ENCODE measurements at regions not wholly inside any gene's neighbourhood (a gene's known extent, or its start where the extent isn't known, plus 50 kb on each side); places are given as distances from the start of the nearest gene placed in this dataset.

DNA sequence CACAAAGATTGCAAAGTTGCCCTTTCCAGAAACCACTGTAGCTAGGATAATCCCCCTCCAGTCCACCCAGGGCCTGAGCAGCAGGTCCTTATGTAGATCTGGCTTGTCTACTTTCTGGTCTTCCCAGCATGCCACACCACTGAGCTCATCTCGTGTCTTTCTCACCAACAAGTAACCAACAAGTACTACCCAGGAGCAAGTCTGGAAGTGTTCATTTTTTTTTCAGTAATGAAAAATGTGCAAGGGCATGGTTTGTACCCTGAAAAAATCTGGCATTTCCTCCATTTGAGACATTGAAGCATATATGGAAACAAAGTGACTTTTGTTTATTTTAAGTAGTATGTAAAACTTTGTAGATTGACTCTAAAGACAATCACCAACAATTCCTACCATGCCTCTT, 120.8 kb downstream of the INHBA start:
- no peak for TF ChIP-seq POLR2AphosphoS5 (IDR thresholded peaks at IDR 0.05; ENCODE audit: low read depth, low read length)
- TF ChIP-seq, protein P1, sequence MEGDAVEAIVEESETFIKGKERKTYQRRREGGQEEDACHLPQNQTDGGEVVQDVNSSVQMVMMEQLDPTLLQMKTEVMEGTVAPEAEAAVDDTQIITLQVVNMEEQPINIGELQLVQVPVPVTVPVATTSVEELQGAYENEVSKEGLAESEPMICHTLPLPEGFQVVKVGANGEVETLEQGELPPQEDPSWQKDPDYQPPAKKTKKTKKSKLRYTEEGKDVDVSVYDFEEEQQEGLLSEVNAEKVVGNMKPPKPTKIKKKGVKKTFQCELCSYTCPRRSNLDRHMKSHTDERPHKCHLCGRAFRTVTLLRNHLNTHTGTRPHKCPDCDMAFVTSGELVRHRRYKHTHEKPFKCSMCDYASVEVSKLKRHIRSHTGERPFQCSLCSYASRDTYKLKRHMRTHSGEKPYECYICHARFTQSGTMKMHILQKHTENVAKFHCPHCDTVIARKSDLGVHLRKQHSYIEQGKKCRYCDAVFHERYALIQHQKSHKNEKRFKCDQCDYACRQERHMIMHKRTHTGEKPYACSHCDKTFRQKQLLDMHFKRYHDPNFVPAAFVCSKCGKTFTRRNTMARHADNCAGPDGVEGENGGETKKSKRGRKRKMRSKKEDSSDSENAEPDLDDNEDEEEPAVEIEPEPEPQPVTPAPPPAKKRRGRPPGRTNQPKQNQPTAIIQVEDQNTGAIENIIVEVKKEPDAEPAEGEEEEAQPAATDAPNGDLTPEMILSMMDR (IDR thresholded peaks at IDR 0.05; ENCODE audit: control extremely low read depth in 1 of 3, insufficient read depth in 1 of 3, low read depth in 1 of 3, low read length in 3 of 3), result no peak
- no peak for TF ChIP-seq JUND (IDR thresholded peaks at IDR 0.05; ENCODE audit: low read length)
- no peak for TF ChIP-seq MAFK (IDR thresholded peaks at IDR 0.05; ENCODE audit: low read depth, low read length)
- no peak for TF ChIP-seq CBX5 (IDR thresholded peaks at IDR 0.05; ENCODE audit: low read depth, low read length)
- TF ChIP-seq EZH2 (IDR thresholded peaks at IDR 0.05; ENCODE audit: low read depth, low read length, severe bottlenecking), result no peak
- no peak for TF ChIP-seq ZNF274 (IDR thresholded peaks at IDR 0.05; ENCODE audit: borderline replicate concordance, extremely low read depth, low read length)
- TF ChIP-seq SIX5 (IDR thresholded peaks at IDR 0.05; ENCODE audit: low read depth, low read length), result no peak
- TF ChIP-seq CHD1 (IDR thresholded peaks at IDR 0.05; ENCODE audit: low read depth, low read length), result no peak
- TF ChIP-seq RNF2 (IDR thresholded peaks at IDR 0.05; ENCODE audit: borderline replicate concordance, low read depth, low read length, missing control alignments, poor library complexity, severe bottlenecking), result no peak
- TF ChIP-seq EGR1 (IDR thresholded peaks at IDR 0.05; ENCODE audit: borderline replicate concordance, low read depth, low read length), result no peak
